ENCODE measurements at regions not wholly inside any gene's neighbourhood (a gene's known extent, or its start where the extent isn't known, plus 50 kb on each side); places are given as distances from the start of the nearest gene placed in this dataset.
"Not testable (repeated sequence)": the region's sequence is repeated elsewhere in the genome, so short reads cannot be mapped to it uniquely, and the experiment has no call there.

DNA sequence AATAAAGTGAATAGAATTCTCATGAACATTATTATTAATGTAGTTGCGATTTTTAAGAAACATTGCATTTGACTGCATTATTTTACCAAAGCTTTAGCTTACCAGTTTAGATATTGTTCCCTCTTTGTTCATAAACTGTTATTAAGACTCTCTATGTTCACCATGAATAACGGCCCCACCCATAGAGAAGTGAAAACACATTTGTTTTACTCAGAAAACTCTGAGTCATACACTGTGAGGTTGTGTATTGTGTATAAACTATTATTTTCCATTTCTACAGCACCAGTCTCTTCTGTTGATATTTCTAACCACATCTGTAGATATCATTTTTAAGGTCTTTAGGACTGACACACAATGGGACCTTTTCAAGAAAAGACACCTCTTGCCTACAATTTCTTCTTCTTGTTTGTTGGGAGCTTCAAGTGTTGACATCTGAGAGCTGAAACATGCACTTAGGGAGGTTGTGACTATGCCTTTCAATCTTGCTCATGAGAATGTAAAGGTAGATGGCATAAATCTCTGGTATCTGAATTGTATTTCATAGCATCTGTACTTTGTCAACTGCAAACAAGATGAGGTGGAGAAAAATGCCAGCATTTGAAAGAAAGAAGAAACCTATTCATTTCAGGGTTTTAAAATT is 252.9 kb upstream of the CDH8 start:
- ChIA-PET CTCF (no interaction called here), POLR2A (no interaction called here)
- Mint-ChIP-seq H3K4me3 (no peak overlapping the region), H3K36me3 (peaks cover 0 to 5% (median 2%) of the 10 kb centered on the region in 3 donors), H3K9me3 (peaks cover 16 to 43% (median 23%) of the 10 kb centered on the region in 5 donors), H3K27ac (no peak overlapping the region), H3K27me3 (no peaks in the 10 kb centered on the region), H3K4me1 (no peaks in the 10 kb centered on the region)
- DNase-seq: no peak
- H3K36me3 ChIP-seq (ENCODE audit: insufficient read depth, low read length): no peaks in the 10 kb centered on the region
- no peaks in the 10 kb centered on the region for H3K27me3 ChIP-seq (ENCODE audit: insufficient read depth, low read length, poor library complexity, severe bottlenecking)
- no peak overlapping the region for H3K27ac ChIP-seq (ENCODE audit: low read depth, low read length)
- H3K4me3 ChIP-seq (ENCODE audit: low read length): no peak overlapping the region
- H3K9me3 ChIP-seq (ENCODE audit: low read length): no peaks in the 10 kb centered on the region
- H3K4me1 ChIP-seq (ENCODE audit: insufficient read depth, low read length): no peaks in the 10 kb centered on the region

DNA sequence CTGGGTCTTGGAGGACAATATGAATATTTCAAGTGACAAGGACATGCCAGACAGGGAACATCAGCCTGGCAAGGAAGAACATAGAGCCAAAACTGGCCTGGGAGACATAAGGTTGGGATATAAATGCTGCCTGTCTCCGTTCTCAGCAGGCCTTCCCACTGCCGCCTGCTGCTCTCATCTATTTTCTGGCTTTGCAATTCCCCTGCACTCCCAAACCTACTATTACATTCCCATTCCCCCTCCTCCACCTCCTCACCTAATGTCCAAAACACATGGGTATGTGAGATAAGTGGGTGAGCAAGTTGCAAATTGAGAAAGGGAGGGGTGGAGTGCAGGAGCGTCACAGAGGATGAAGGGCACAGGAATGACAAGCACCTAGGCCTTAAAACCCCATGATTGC is 244.3 kb upstream of the CDH8 start:
- H3K36me3 Mint-ChIP-seq: no peaks in the 10 kb centered on the region
- H3K4me1 ChIP-seq (ENCODE audit: insufficient read depth, low read length): no peaks in the 10 kb centered on the region
- H3K9me3 Mint-ChIP-seq: peaks cover 11 to 47% (median 20%) of the 10 kb centered on the region in 5 donors
- H3K36me3 ChIP-seq (ENCODE audit: insufficient read depth, low read length): no peaks in the 10 kb centered on the region
- ChIA-PET POLR2A (no interaction called here), CTCF (no interaction called here)
- no peak overlapping the region for H3K27ac Mint-ChIP-seq
- no peak overlapping the region for H3K27ac ChIP-seq (ENCODE audit: low read depth, low read length)
- H3K4me3 ChIP-seq (ENCODE audit: low read length): no peak overlapping the region
- no peaks in the 10 kb centered on the region for H3K27me3 Mint-ChIP-seq
- H3K4me3 Mint-ChIP-seq: no peak overlapping the region
- H3K4me1 Mint-ChIP-seq: no peaks in the 10 kb centered on the region
- no peak for DNase-seq
- H3K27me3 ChIP-seq (ENCODE audit: insufficient read depth, low read length, poor library complexity, severe bottlenecking): no peaks in the 10 kb centered on the region
- no peaks in the 10 kb centered on the region for H3K9me3 ChIP-seq (ENCODE audit: low read length)

DNA sequence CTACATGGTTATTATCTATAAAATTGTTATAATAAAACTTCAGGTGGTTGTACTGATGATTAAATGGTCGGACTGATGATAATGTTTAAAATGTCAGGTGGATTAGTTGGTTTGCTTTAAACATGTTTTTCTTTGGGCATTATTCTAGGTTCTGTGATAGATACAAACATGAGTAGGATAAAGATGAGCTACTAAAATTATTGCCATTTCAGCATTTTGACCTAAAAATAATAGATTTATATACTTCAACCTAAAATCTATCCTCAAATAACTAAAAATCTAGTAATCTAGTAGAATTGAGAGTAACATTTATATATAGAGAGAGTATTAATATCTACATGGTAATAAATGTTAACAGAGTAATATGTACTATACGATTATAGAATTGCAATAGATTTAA is 241.7 kb upstream of the CDH8 start:
- Histone ChIP-seq H3K27me3 (ENCODE audit: insufficient read depth, low read length, poor library complexity, severe bottlenecking) (no peaks in the 10 kb centered on the region), H3K36me3 (ENCODE audit: insufficient read depth, low read length) (no peaks in the 10 kb centered on the region), H3K4me1 (ENCODE audit: insufficient read depth, low read length) (no peaks in the 10 kb centered on the region), H3K9me3 (ENCODE audit: low read length) (no peaks in the 10 kb centered on the region), H3K27ac (ENCODE audit: low read depth, low read length) (no peak overlapping the region), H3K4me3 (ENCODE audit: low read length) (no peak overlapping the region)
- POLR2A ChIA-PET: no interaction called here
- Mint-ChIP-seq H3K36me3 (no peaks in the 10 kb centered on the region), H3K9me3 (peaks cover 7 to 60% (median 25%) of the 10 kb centered on the region in 5 donors), H3K27ac (no peak overlapping the region), H3K4me3 (no peak overlapping the region), H3K4me1 (no peaks in the 10 kb centered on the region), H3K27me3 (no peaks in the 10 kb centered on the region)
- CTCF ChIA-PET: no interaction called here
- DNase-seq: no peak

DNA sequence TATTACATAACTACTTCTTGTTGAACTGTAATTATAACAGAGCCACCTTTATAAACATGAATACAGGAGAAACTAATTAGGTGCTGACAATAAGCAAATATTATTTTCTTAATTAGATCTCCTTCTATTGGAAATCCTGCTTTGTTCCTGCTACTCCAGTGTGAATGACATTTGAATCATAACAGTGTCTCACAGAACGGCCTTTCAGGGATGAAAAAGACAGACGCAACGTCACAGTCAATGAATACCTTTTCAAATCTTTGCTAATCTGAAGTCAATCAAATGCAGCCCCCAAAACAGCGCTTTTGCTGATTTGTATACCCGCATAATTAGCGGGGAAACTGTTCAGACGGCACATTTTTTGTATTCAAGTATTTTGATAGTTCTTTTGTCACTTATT is 240.4 kb upstream of the CDH8 start:
- Mint-ChIP-seq H3K27ac (no peak overlapping the region), H3K36me3 (no peaks in the 10 kb centered on the region), H3K9me3 (peaks cover 7 to 66% (median 25%) of the 10 kb centered on the region in 5 donors), H3K27me3 (no peaks in the 10 kb centered on the region), H3K4me1 (no peaks in the 10 kb centered on the region), H3K4me3 (no peak overlapping the region)
- DNase-seq: no peak
- Histone ChIP-seq H3K4me3 (ENCODE audit: low read length) (no peak overlapping the region), H3K9me3 (ENCODE audit: low read length) (no peaks in the 10 kb centered on the region), H3K4me1 (ENCODE audit: insufficient read depth, low read length) (no peaks in the 10 kb centered on the region), H3K36me3 (ENCODE audit: insufficient read depth, low read length) (no peaks in the 10 kb centered on the region), H3K27me3 (ENCODE audit: insufficient read depth, low read length, poor library complexity, severe bottlenecking) (no peaks in the 10 kb centered on the region), H3K27ac (ENCODE audit: low read depth, low read length) (no peak overlapping the region)
- POLR2A ChIA-PET: no interaction called here
- CTCF ChIA-PET: no interaction called here

DNA sequence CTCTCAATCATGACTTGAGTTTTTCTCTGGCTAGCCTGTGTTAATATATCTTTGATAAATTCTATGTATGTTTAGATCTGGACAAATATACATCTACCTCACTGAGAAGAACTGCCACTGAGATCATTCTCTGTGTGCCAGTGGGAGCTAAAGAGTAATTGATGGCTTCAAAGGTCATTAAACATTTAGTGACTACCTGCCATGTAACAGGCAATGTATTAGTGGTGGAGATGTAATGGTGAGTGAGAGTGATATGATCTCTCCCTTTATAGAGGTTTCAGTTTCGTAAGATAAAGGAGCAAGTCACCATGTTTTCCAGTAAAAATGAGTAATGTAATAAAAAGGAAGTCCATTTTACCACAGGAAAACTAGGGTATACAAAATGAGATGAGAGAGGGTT is 235.8 kb upstream of the CDH8 start:
- Histone ChIP-seq H3K4me3 (ENCODE audit: low read length) (no peak overlapping the region), H3K27me3 (ENCODE audit: insufficient read depth, low read length, poor library complexity, severe bottlenecking) (no peaks in the 10 kb centered on the region), H3K9me3 (ENCODE audit: low read length) (no peaks in the 10 kb centered on the region), H3K27ac (ENCODE audit: low read depth, low read length) (no peak overlapping the region), H3K36me3 (ENCODE audit: insufficient read depth, low read length) (no peaks in the 10 kb centered on the region), H3K4me1 (ENCODE audit: insufficient read depth, low read length) (no peaks in the 10 kb centered on the region)
- H3K27ac Mint-ChIP-seq: no peak overlapping the region
- no peak for DNase-seq
- H3K4me1 Mint-ChIP-seq: no peaks in the 10 kb centered on the region
- peaks cover 10 to 62% (median 28%) of the 10 kb centered on the region in 5 donors for H3K9me3 Mint-ChIP-seq
- ChIA-PET POLR2A (no interaction called here), CTCF (no interaction called here)
- no peaks in the 10 kb centered on the region for H3K36me3 Mint-ChIP-seq
- no peaks in the 10 kb centered on the region for H3K27me3 Mint-ChIP-seq
- no peak overlapping the region for H3K4me3 Mint-ChIP-seq

DNA sequence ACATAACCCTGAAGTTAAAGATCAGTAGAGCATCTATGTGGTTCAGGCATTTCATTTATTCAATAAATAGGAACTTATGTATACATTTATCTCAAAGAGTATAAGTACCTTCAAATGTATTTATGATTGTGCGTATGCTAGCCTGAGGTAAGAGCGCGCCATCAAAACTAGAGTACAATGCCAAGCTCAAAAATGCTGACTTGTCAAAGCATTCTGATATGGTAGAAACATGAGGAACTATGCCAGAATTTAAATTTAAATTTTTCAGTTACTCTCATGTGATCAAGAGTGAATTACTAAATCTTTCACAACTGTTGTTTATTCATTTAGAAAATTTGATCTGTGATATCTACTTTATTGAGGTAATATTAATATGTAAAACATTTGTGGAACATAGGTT is 225.5 kb upstream of the CDH8 start:
- H3K27ac ChIP-seq (ENCODE audit: low read depth, low read length): no peak overlapping the region
- no peaks in the 10 kb centered on the region for H3K4me1 ChIP-seq (ENCODE audit: insufficient read depth, low read length)
- no peak overlapping the region for H3K4me3 ChIP-seq (ENCODE audit: low read length)
- H3K9me3 ChIP-seq (ENCODE audit: low read length): no peaks in the 10 kb centered on the region
- DNase-seq: no peak
- H3K36me3 ChIP-seq (ENCODE audit: insufficient read depth, low read length): no peaks in the 10 kb centered on the region
- H3K27ac Mint-ChIP-seq: no peak overlapping the region
- no peaks in the 10 kb centered on the region for H3K4me1 Mint-ChIP-seq
- CTCF ChIA-PET: no interaction called here
- no peaks in the 10 kb centered on the region for H3K36me3 Mint-ChIP-seq
- POLR2A ChIA-PET: no interaction called here
- H3K4me3 Mint-ChIP-seq: no peak overlapping the region
- peaks cover 15 to 31% (median 23%) of the 10 kb centered on the region in 5 donors for H3K9me3 Mint-ChIP-seq
- no peaks in the 10 kb centered on the region for H3K27me3 Mint-ChIP-seq
- no peaks in the 10 kb centered on the region for H3K27me3 ChIP-seq (ENCODE audit: insufficient read depth, low read length, poor library complexity, severe bottlenecking)

DNA sequence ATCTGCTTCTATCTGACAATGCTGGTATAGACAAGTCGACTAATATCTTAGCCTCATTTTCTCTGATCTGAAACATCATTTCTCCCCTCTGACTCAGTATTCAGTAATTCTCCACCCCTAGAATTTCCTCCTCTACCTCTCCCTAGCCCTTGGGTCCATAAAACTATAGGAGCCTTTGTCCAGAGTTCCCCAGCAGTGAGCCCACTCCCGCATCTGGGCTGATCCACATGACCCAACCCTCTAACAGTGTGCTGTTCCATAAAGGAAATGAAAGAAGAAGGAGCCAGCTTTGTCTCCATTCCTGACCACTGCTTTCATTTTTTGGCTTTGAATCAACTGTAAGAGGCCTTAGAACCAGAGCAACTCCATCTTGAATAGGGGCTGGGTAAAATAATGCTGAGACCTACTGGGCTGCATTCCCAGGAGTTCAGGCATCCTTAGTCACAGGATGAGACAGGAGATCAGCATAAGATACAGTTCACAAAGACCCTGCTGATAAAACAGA is 222.7 kb upstream of the CDH8 start:
- H3K4me1 Mint-ChIP-seq; H3K27ac Mint-ChIP-seq; H3K4me3 ChIP-seq (ENCODE audit: low read length); H3K36me3 ChIP-seq (ENCODE audit: insufficient read depth, low read length); H3K27ac ChIP-seq (ENCODE audit: low read depth, low read length); H3K36me3 Mint-ChIP-seq; H3K27me3 Mint-ChIP-seq; H3K27me3 ChIP-seq (ENCODE audit: insufficient read depth, low read length, poor library complexity, severe bottlenecking); POLR2A ChIA-PET; DNase-seq; H3K4me3 Mint-ChIP-seq; CTCF ChIA-PET; H3K9me3 ChIP-seq (ENCODE audit: low read length); H3K4me1 ChIP-seq (ENCODE audit: insufficient read depth, low read length): not testable (repeated sequence)
- peaks cover 12 to 29% (median 12%) of the 10 kb centered on the region in 5 donors for H3K9me3 Mint-ChIP-seq

DNA sequence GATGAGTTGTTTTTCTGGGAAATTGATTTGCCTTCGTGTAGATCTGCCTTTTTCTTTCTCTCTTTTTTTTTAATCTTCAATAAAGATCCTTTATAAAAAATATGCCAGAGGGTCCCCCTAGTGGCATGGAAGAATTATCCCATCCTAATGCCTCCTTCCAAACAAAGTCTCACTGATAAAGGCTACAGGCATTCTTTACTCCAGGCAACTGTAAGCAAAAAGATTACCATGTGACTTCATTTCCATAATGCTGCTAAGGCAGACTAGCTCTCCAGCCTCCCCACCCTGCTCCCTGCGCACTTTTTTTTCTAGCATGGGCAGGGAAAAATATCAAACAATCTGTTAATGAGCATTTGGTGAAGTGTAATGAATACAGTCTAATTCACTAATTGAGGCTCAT is 220.2 kb upstream of the CDH8 start:
- Mint-ChIP-seq H3K4me3 (no peak overlapping the region), H3K27ac (no peak overlapping the region), H3K36me3 (no peaks in the 10 kb centered on the region), H3K4me1 (no peaks in the 10 kb centered on the region), H3K27me3 (no peaks in the 10 kb centered on the region), H3K9me3 (peaks cover 8 to 42% (median 12%) of the 10 kb centered on the region in 5 donors)
- H3K4me3 ChIP-seq (ENCODE audit: low read length): no peak overlapping the region
- H3K4me1 ChIP-seq (ENCODE audit: insufficient read depth, low read length): no peaks in the 10 kb centered on the region
- H3K9me3 ChIP-seq (ENCODE audit: low read length): no peaks in the 10 kb centered on the region
- ChIA-PET POLR2A (no interaction called here), CTCF (no interaction called here)
- DNase-seq: no peak
- H3K27me3 ChIP-seq (ENCODE audit: insufficient read depth, low read length, poor library complexity, severe bottlenecking): no peaks in the 10 kb centered on the region
- no peaks in the 10 kb centered on the region for H3K36me3 ChIP-seq (ENCODE audit: insufficient read depth, low read length)
- no peak overlapping the region for H3K27ac ChIP-seq (ENCODE audit: low read depth, low read length)

DNA sequence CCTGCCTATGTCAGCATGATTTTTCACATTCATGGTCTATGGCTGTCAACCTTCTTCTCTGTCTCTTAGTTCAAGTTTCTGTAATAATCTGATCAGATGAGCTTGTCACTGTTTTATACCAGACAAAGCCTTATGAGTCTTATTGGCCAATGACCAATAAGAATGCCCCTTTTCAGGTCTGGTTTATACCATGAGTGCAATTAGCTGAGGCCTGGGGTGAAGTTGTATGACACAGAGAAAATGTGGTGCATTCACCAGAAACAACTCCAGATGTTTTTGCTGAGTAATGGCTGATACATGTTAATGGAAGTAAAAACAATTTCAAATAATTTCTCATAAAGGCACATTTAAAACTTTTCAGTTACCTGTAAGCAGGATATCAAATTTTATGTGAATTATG is 218.6 kb upstream of the CDH8 start:
- POLR2A ChIA-PET: no interaction called here

More for the DNA sequence above, 218.6 kb upstream of the CDH8 start:
- Histone ChIP-seq H3K27ac (ENCODE audit: low read depth, low read length) (no peak overlapping the region), H3K27me3 (ENCODE audit: insufficient read depth, low read length, poor library complexity, severe bottlenecking) (no peaks in the 10 kb centered on the region), H3K4me3 (ENCODE audit: low read length) (no peak overlapping the region), H3K4me1 (ENCODE audit: insufficient read depth, low read length) (no peaks in the 10 kb centered on the region), H3K9me3 (ENCODE audit: low read length) (no peaks in the 10 kb centered on the region), H3K36me3 (ENCODE audit: insufficient read depth, low read length) (no peaks in the 10 kb centered on the region)
- Mint-ChIP-seq H3K27ac (no peak overlapping the region), H3K4me1 (no peaks in the 10 kb centered on the region), H3K4me3 (no peak overlapping the region), H3K36me3 (peaks cover 0 to 1% (median 0%) of the 10 kb centered on the region in 3 donors), H3K27me3 (no peaks in the 10 kb centered on the region), H3K9me3 (peaks cover 9 to 44% (median 16%) of the 10 kb centered on the region in 5 donors)
- no peak for DNase-seq
- CTCF ChIA-PET: no interaction called here

Data from CD8-positive, alpha-beta memory T cell (primary cell).